GM12892 (cell line): ENCODE measurements at regions not wholly inside any gene's neighbourhood (a gene's known extent, or its start where the extent isn't known, plus 50 kb on each side); places are given as distances from the start of the nearest gene placed in this dataset.

Experiments
- POLR2A ChIP-seq: IDR thresholded peaks from 2 replicates; pipeline ENCODE4 v1.6.1; 2011; ENCODE audit warnings: low read depth, low read length, control low read depth
- POLR2AphosphoS5 ChIP-seq: IDR thresholded peaks from 2 replicates; pipeline ENCODE4 v1.6.1; 2011; ENCODE audit warnings: low read depth, low read length, control low read depth

DNA sequence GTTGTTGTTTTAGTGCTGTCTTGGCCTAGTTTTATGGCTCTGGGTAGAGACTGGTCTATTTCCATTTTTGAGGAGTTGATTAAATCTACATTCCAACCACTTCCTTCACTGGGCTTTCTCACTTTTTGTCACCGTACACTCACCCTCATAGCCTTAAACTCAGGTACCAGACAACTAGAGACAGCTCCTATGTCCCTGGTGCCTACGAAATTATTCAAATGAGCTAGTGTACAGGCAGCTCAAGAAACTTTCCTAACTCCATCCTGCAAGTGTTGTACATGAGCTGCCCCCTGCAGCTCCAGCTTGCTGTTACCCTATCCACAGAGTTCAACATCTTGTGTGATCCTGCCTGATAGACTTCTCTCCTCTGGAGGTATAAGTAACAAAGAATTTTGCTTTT is 704.8 kb upstream of the RGS18 start:
- TF ChIP-seq POLR2A (no peak), POLR2AphosphoS5 (no peak)
